Neural cell (in vitro differentiated cells): ENCODE measurements at regions not wholly inside any gene's neighbourhood (a gene's known extent, or its start where the extent isn't known, plus 50 kb on each side); places are given as distances from the start of the nearest gene placed in this dataset.

Source experiments
- H2AFZ ChIP-seq: fragments of 200-600, 300-800 bp; sonication (generic), shearing (Covaris generic); 2 replicates; pipeline ENCODE4 v1.6.0; 2014; ENCODE audit warnings: low read depth, mild to moderate bottlenecking, antibody characterized with exemption, low read length, moderate library complexity
- H3F3A ChIP-seq: fragments of 200-600 bp; shearing (Covaris generic); 2 replicates; pipeline ENCODE4 v1.6.1; 2016; ENCODE audit warnings: mild to moderate bottlenecking, moderate library complexity, mixed read lengths, antibody characterized with exemption, low read length; ENCODE audit not compliant: insufficient read depth, poor library complexity, severe bottlenecking
- H3K27ac ChIP-seq: fragments of 200-600, 300-800 bp; sonication (generic), shearing (Covaris generic); 2 replicates; pipeline ENCODE4 v1.5.1; 2014; ENCODE audit warnings: mild to moderate bottlenecking, low read length, moderate library complexity
- H3K27me3 ChIP-seq: fragments of 300-800, 200-600 bp; sonication (generic), shearing (Covaris generic); 2 replicates; pipeline ENCODE4 v1.6.0; 2014; ENCODE audit warnings: mild to moderate bottlenecking, low read depth, low read length, moderate library complexity; ENCODE audit not compliant: insufficient read depth
- H3K36me3 ChIP-seq: fragments of 300-800, 200-600 bp; sonication (generic), shearing (Covaris generic); 2 replicates; pipeline ENCODE4 v1.5.1; 2014; ENCODE audit warnings: mild to moderate bottlenecking, antibody characterized with exemption, low read length, moderate library complexity; ENCODE audit not compliant: insufficient read depth
- H3K4me2 ChIP-seq: fragments of 300-800, 200-600 bp; sonication (generic), shearing (Covaris generic); 2 replicates; pipeline ENCODE4 v1.6.0; 2014; ENCODE audit warnings: mild to moderate bottlenecking, low read length
- H3K4me3 ChIP-seq: fragments of 300-800, 200-600 bp; sonication (generic), shearing (Covaris generic); 2 replicates; pipeline ENCODE4 v1.5.1; 2014; ENCODE audit warnings: mild to moderate bottlenecking, low read length, moderate library complexity
- H3K79me2 ChIP-seq: fragments of 200-600 bp; shearing (Covaris generic); replicated peaks from 2 replicates; pipeline ENCODE4 v1.6.0; 2014; ENCODE audit warnings: mild to moderate bottlenecking, low read length, moderate library complexity; ENCODE audit not compliant: insufficient read depth
- H3K9ac ChIP-seq: fragments of 300-800, 200-600 bp; sonication (generic), shearing (Covaris generic); 2 replicates; pipeline ENCODE4 v1.6.1; 2016; ENCODE audit warnings: mild to moderate bottlenecking, low read length, mixed read lengths
- H3K9me2 ChIP-seq: fragments of 200-600 bp; shearing (Covaris generic); 2 replicates; pipeline ENCODE4 v1.6.1; 2016; ENCODE audit warnings: mild to moderate bottlenecking, low read length, mixed read lengths; ENCODE audit not compliant: insufficient read depth
- H3K9me3 ChIP-seq: fragments of 200-600, 300-800 bp; sonication (generic), shearing (Covaris generic); 2 replicates; pipeline ENCODE4 v1.6.1; 2016; ENCODE audit warnings: mild to moderate bottlenecking, mixed run types, low read length, moderate library complexity, mixed read lengths
- H4K20me1 ChIP-seq: fragments of 200-600 bp; shearing (Covaris generic); 2 replicates; pipeline ENCODE4 v1.6.1; 2016; ENCODE audit warnings: mild to moderate bottlenecking, mixed run types; ENCODE audit not compliant: insufficient read depth
- EP300 ChIP-seq: fragments of 450-650 bp; conservative IDR thresholded peaks from 2 replicates; pipeline ENCODE4 v1.6.1; 2014; ENCODE audit warnings: antibody characterized with exemption, mild to moderate bottlenecking, moderate library complexity; ENCODE audit not compliant: poor library complexity, severe bottlenecking
- EZH2 ChIP-seq: fragments of 200-600, 300-800 bp; shearing (Covaris generic), sonication (generic); IDR thresholded peaks from 2 replicates; pipeline ENCODE4 v1.6.1; 2014; ENCODE audit warnings: antibody characterized with exemption, low read length, borderline replicate concordance, mild to moderate bottlenecking; ENCODE audit not compliant: insufficient read depth, poor library complexity, severe bottlenecking
- MXI1 ChIP-seq: fragments of 450-650 bp; conservative IDR thresholded peaks from 2 replicates; pipeline ENCODE4 v1.6.1; 2014; ENCODE audit warnings: antibody characterized with exemption, mild to moderate bottlenecking; ENCODE audit not compliant: poor library complexity, severe bottlenecking
- POLR2AphosphoS5 ChIP-seq: IDR thresholded peaks from 2 replicates; pipeline ENCODE4 v1.6.1; 2012
- RAD21 ChIP-seq: fragments of 450-650 bp; conservative IDR thresholded peaks from 2 replicates; pipeline ENCODE4 v1.6.1; 2014; ENCODE audit warnings: antibody characterized with exemption, mild to moderate bottlenecking, moderate library complexity
- SMC3 ChIP-seq: fragments of 450-650 bp; conservative IDR thresholded peaks from 2 replicates; pipeline ENCODE4 v1.6.1; 2014; ENCODE audit warnings: antibody characterized with exemption, mild to moderate bottlenecking, moderate library complexity; ENCODE audit not compliant: poor library complexity
- TAF1 ChIP-seq: IDR thresholded peaks from 2 replicates; pipeline ENCODE4 v1.6.1; 2012; ENCODE audit warnings: low read depth
- TF ChIP-seq, protein P1 (sequence below): fragments of 450-650 bp; IDR thresholded peaks from 2 replicates; pipeline ENCODE4 v1.5.1; 2014; ENCODE audit warnings: antibody characterized with exemption, mild to moderate bottlenecking, moderate library complexity; ENCODE audit not compliant: poor library complexity, severe bottlenecking
- TF ChIP-seq, protein P2 (sequence below): IDR thresholded peaks from 2 replicates; pipeline ENCODE4 v1.6.1; 2012; ENCODE audit warnings: borderline replicate concordance

DNA sequence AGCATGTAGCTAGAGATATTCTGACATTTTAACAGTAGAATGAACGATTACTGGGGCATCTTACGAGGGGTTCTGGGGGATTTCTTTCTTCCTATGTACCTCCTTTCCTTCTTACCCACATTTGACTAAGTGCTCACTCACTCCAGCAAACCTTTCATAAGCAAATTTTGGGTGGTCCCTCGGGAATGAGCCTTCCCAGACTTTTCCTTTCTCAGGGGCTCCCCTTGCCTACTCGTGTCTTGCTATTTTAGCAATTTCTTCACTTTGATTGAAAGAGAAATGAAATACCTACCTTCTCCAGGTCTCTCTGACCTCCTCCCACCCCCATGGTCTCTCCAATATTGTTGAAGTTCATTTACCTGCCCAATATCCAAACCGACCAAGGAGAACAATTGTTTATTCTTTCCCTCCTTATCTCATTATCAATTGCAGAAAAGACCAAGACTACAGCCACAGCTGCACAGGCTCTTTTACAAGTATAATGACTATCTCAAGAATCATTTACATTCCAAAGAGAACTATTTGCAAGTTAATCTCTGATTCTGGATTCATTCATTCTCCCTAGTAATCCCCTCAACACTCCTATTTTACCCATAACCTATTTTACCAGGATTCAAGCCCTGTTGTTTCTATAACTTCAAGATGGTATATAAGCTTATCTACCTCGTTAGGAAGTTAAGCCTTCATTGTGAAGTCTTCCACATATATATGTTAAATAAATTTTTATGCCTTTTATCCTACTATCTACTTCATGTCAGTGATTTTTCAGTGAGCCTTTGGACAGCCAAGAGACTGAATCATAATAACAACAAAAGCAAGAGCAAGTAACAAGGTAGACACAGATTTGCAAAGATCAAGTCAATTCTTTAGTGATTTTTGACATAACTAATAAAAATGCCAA is 480.6 kb downstream of the IPMK start:
- Histone ChIP-seq H3K27ac (no peak overlapping the region), H3K9ac (no peak overlapping the region), H3K9me2 (no peaks in the 10 kb centered on the region), H3K36me3 (no peaks in the 10 kb centered on the region), H3K27me3 (no peaks in the 10 kb centered on the region), H3K4me2 (no peak overlapping the region), H3K9me3 (no peaks in the 10 kb centered on the region), H3F3A (no peaks in the 10 kb centered on the region), H2AFZ (no peak overlapping the region), H3K79me2 (no peaks in the 10 kb centered on the region), H4K20me1 (no peaks in the 10 kb centered on the region), H3K4me3 (no peak overlapping the region)
- TF ChIP-seq POLR2AphosphoS5 (no peak), SMC3 (no peak), MXI1 (no peak), EP300 (peak; percentile 12)
- TF ChIP-seq, protein P1, sequence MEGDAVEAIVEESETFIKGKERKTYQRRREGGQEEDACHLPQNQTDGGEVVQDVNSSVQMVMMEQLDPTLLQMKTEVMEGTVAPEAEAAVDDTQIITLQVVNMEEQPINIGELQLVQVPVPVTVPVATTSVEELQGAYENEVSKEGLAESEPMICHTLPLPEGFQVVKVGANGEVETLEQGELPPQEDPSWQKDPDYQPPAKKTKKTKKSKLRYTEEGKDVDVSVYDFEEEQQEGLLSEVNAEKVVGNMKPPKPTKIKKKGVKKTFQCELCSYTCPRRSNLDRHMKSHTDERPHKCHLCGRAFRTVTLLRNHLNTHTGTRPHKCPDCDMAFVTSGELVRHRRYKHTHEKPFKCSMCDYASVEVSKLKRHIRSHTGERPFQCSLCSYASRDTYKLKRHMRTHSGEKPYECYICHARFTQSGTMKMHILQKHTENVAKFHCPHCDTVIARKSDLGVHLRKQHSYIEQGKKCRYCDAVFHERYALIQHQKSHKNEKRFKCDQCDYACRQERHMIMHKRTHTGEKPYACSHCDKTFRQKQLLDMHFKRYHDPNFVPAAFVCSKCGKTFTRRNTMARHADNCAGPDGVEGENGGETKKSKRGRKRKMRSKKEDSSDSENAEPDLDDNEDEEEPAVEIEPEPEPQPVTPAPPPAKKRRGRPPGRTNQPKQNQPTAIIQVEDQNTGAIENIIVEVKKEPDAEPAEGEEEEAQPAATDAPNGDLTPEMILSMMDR, result no peak

DNA sequence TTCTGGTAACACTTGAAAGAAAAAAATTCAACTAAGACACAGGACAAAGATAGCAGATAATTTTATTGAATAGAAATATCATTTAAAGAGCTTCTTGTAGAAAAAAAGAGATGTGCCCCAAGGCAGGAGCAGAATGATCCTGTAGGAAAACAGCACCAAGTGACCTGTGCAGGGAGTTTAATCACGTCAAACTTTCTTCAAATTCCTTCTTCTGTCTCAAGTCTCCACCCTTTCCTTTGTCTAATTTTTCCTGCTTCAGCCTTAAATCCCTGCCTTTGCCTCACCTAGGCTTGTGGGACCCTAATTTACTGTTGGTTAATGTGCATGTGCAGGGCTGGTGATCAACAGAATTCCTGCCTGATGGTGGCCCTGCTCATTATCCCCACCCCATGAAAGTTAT is 481.4 kb downstream of the IPMK start:
- Histone ChIP-seq H3K27ac (no peak overlapping the region), H3K9me2 (no peaks in the 10 kb centered on the region), H2AFZ (no peak overlapping the region), H4K20me1 (no peaks in the 10 kb centered on the region), H3K4me2 (no peak overlapping the region), H3K79me2 (no peaks in the 10 kb centered on the region), H3K9ac (no peak overlapping the region), H3K36me3 (no peaks in the 10 kb centered on the region), H3K27me3 (no peaks in the 10 kb centered on the region), H3K4me3 (no peak overlapping the region), H3K9me3 (no peaks in the 10 kb centered on the region), H3F3A (no peaks in the 10 kb centered on the region)
- TF ChIP-seq EP300 (no peak), RAD21 (no peak), SMC3 (no peak), EZH2 (no peak), TAF1 (no peak), POLR2AphosphoS5 (no peak), MXI1 (no peak)
- TF ChIP-seq, protein P1, result no peak
- TF ChIP-seq, protein P2, sequence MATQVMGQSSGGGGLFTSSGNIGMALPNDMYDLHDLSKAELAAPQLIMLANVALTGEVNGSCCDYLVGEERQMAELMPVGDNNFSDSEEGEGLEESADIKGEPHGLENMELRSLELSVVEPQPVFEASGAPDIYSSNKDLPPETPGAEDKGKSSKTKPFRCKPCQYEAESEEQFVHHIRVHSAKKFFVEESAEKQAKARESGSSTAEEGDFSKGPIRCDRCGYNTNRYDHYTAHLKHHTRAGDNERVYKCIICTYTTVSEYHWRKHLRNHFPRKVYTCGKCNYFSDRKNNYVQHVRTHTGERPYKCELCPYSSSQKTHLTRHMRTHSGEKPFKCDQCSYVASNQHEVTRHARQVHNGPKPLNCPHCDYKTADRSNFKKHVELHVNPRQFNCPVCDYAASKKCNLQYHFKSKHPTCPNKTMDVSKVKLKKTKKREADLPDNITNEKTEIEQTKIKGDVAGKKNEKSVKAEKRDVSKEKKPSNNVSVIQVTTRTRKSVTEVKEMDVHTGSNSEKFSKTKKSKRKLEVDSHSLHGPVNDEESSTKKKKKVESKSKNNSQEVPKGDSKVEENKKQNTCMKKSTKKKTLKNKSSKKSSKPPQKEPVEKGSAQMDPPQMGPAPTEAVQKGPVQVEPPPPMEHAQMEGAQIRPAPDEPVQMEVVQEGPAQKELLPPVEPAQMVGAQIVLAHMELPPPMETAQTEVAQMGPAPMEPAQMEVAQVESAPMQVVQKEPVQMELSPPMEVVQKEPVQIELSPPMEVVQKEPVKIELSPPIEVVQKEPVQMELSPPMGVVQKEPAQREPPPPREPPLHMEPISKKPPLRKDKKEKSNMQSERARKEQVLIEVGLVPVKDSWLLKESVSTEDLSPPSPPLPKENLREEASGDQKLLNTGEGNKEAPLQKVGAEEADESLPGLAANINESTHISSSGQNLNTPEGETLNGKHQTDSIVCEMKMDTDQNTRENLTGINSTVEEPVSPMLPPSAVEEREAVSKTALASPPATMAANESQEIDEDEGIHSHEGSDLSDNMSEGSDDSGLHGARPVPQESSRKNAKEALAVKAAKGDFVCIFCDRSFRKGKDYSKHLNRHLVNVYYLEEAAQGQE, result no peak
